ENCODE measurements at regions not wholly inside any gene's neighbourhood (a gene's known extent, or its start where the extent isn't known, plus 50 kb on each side); places are given as distances from the start of the nearest gene placed in this dataset.

- DNase-seq: no peak
- H3K79me2 ChIP-seq (ENCODE audit: insufficient read depth, low read length): no peaks in the 10 kb centered on the region
- no peak overlapping the region for H3K27ac ChIP-seq (ENCODE audit: low read length)
- H3K9ac ChIP-seq (ENCODE audit: low read depth, low read length): no peak overlapping the region
- no peaks in the 10 kb centered on the region for H3K36me3 ChIP-seq (ENCODE audit: insufficient read depth, low read length)
- no peaks in the 10 kb centered on the region for H3K4me1 ChIP-seq (ENCODE audit: insufficient read depth, low read length)
- TF ChIP-seq EZH2 (IDR thresholded peaks at IDR 0.05; ENCODE audit: borderline replicate concordance, low read depth, low read length, severe bottlenecking) (no peak), CTCF (IDR thresholded peaks at IDR 0.05; ENCODE audit: borderline replicate concordance, extremely low read depth, low read length, poor library complexity, severe bottlenecking) (no peak)
- H2AFZ ChIP-seq (ENCODE audit: low read depth, low read length): no peak overlapping the region
- H4K20me1 ChIP-seq (ENCODE audit: insufficient read depth, low read length): no peaks in the 10 kb centered on the region
- H3K9me3 ChIP-seq (ENCODE audit: insufficient read depth, low read length, severe bottlenecking): no peaks in the 10 kb centered on the region
- no peak for ATAC-seq (ENCODE audit: insufficient read depth, low read depth)
- H3K27me3 ChIP-seq (ENCODE audit: insufficient read depth, low read length, poor library complexity): no peaks in the 10 kb centered on the region
- H3K4me2 ChIP-seq (ENCODE audit: insufficient read depth, low read length): no peak overlapping the region
- no peak overlapping the region for H3K4me3 ChIP-seq (ENCODE audit: low read depth in 1 of 2, low read length in 2 of 2)
Observed at GRCh38 chr5:33205079-33205478, 235.7 kb upstream of the TARS1 start.

GRCh38 chr5:33205727-33206410 lies 234.9 kb upstream of the TARS1 start:
- no peak for ATAC-seq (ENCODE audit: insufficient read depth, low read depth)
- Histone ChIP-seq H3K4me2 (ENCODE audit: insufficient read depth, low read length) (no peak overlapping the region), H3K4me3 (ENCODE audit: low read depth in 1 of 2, low read length in 2 of 2) (no peak overlapping the region), H3K79me2 (ENCODE audit: insufficient read depth, low read length) (no peaks in the 10 kb centered on the region), H3K9me3 (ENCODE audit: insufficient read depth, low read length, severe bottlenecking) (no peaks in the 10 kb centered on the region), H3K4me1 (ENCODE audit: insufficient read depth, low read length) (no peaks in the 10 kb centered on the region), H4K20me1 (ENCODE audit: insufficient read depth, low read length) (no peaks in the 10 kb centered on the region), H2AFZ (ENCODE audit: low read depth, low read length) (no peak overlapping the region), H3K27me3 (ENCODE audit: insufficient read depth, low read length, poor library complexity) (no peaks in the 10 kb centered on the region), H3K9ac (ENCODE audit: low read depth, low read length) (no peak overlapping the region), H3K27ac (ENCODE audit: low read length) (no peak overlapping the region), H3K36me3 (ENCODE audit: insufficient read depth, low read length) (no peaks in the 10 kb centered on the region)
- no peak for DNase-seq
- no peak for TF ChIP-seq CTCF (IDR thresholded peaks at IDR 0.05; ENCODE audit: borderline replicate concordance, extremely low read depth, low read length, poor library complexity, severe bottlenecking)
- TF ChIP-seq EZH2 (IDR thresholded peaks at IDR 0.05; ENCODE audit: borderline replicate concordance, low read depth, low read length, severe bottlenecking): no peak

GRCh38 chr5:33206962-33207506 lies 233.7 kb upstream of the TARS1 start:
- no peaks in the 10 kb centered on the region for H3K9me3 ChIP-seq (ENCODE audit: insufficient read depth, low read length, severe bottlenecking)
- no peaks in the 10 kb centered on the region for H3K36me3 ChIP-seq (ENCODE audit: insufficient read depth, low read length)
- no peak overlapping the region for H3K4me2 ChIP-seq (ENCODE audit: insufficient read depth, low read length)
- H3K4me1 ChIP-seq (ENCODE audit: insufficient read depth, low read length): no peaks in the 10 kb centered on the region
- ATAC-seq (ENCODE audit: insufficient read depth, low read depth) (no peak), DNase-seq (no peak)
- no peak overlapping the region for H3K27ac ChIP-seq (ENCODE audit: low read length)
- no peak overlapping the region for H2AFZ ChIP-seq (ENCODE audit: low read depth, low read length)
- H3K79me2 ChIP-seq (ENCODE audit: insufficient read depth, low read length): no peaks in the 10 kb centered on the region
- no peak overlapping the region for H3K4me3 ChIP-seq (ENCODE audit: low read depth in 1 of 2, low read length in 2 of 2)
- H3K27me3 ChIP-seq (ENCODE audit: insufficient read depth, low read length, poor library complexity): no peaks in the 10 kb centered on the region
- TF ChIP-seq EZH2 (IDR thresholded peaks at IDR 0.05; ENCODE audit: borderline replicate concordance, low read depth, low read length, severe bottlenecking) (no peak), CTCF (IDR thresholded peaks at IDR 0.05; ENCODE audit: borderline replicate concordance, extremely low read depth, low read length, poor library complexity, severe bottlenecking) (no peak)
- no peak overlapping the region for H3K9ac ChIP-seq (ENCODE audit: low read depth, low read length)
- no peaks in the 10 kb centered on the region for H4K20me1 ChIP-seq (ENCODE audit: insufficient read depth, low read length)
